H9 (cell line): ENCODE measurements at regions not wholly inside any gene's neighbourhood (a gene's known extent, or its start where the extent isn't known, plus 50 kb on each side); places are given as distances from the start of the nearest gene placed in this dataset.

ENCODE experiments used
- DNase-seq: peaks from one replicate; pipeline ENCODE4 v3.0.0-alpha.2; 2017
- H2AFZ ChIP-seq: one replicate; pipeline ENCODE4 v1.6.1; 2013; ENCODE audit warnings: mild to moderate bottlenecking, low read length, control low read depth, moderate library complexity
- H2AK5ac ChIP-seq: 2 replicates; pipeline ENCODE4 v1.6.1; 2013; ENCODE audit warnings: low read length, control low read depth, mixed read lengths; ENCODE audit not compliant: insufficient read length
- H2BK120ac ChIP-seq: one replicate; pipeline ENCODE4 v1.6.1; 2013; ENCODE audit warnings: low read depth, mild to moderate bottlenecking, low read length, control low read depth, inconsistent platforms; ENCODE audit not compliant: poor library complexity, severe bottlenecking
- H2BK12ac ChIP-seq: 2 replicates; pipeline ENCODE4 v1.6.1; 2013; ENCODE audit warnings: low read length, control low read depth, mixed read lengths, low read depth; ENCODE audit not compliant: insufficient read length
- H2BK15ac ChIP-seq: 2 replicates; pipeline ENCODE4 v1.6.1; 2013; ENCODE audit warnings: low read depth, low read length, control low read depth
- H2BK20ac ChIP-seq: one replicate; pipeline ENCODE4 v1.6.1; 2013; ENCODE audit warnings: low read depth, mild to moderate bottlenecking, low read length, control low read depth, inconsistent platforms; ENCODE audit not compliant: poor library complexity, severe bottlenecking
- H2BK5ac ChIP-seq: 2 replicates; pipeline ENCODE4 v1.6.1; 2013; ENCODE audit warnings: low read length, control low read depth, mixed read lengths; ENCODE audit not compliant: insufficient read length
- H3K14ac ChIP-seq: 2 replicates; pipeline ENCODE4 v1.6.1; 2013; ENCODE audit warnings: low read length, control low read depth; ENCODE audit not compliant: insufficient read depth
- H3K18ac ChIP-seq: 2 replicates; pipeline ENCODE4 v1.6.1; 2013; ENCODE audit warnings: low read depth, mild to moderate bottlenecking, mixed read lengths, low read length, control low read depth; ENCODE audit not compliant: insufficient read length
- H3K23ac ChIP-seq: 2 replicates; pipeline ENCODE4 v1.6.1; 2013; ENCODE audit warnings: low read length, control low read depth, mixed read lengths, low read depth; ENCODE audit not compliant: insufficient read length
- H3K23me2 ChIP-seq: 2 replicates; pipeline ENCODE4 v1.6.1; 2013; ENCODE audit warnings: low read depth, mild to moderate bottlenecking, mixed read lengths, low read length, control low read depth; ENCODE audit not compliant: insufficient read length, poor library complexity, severe bottlenecking
- H3K27ac ChIP-seq: 2 replicates; pipeline ENCODE4 v1.5.1; 2013; ENCODE audit warnings: low read length, control low read depth, mixed read lengths, low read depth; ENCODE audit not compliant: insufficient read length
- H3K27me3 ChIP-seq: 2 replicates; pipeline ENCODE4 v1.6.1; 2013; ENCODE audit warnings: low read length, control low read depth, inconsistent platforms; ENCODE audit not compliant: insufficient read depth
- H3K4ac ChIP-seq: 2 replicates; pipeline ENCODE4 v1.6.1; 2013; ENCODE audit warnings: low read depth, mild to moderate bottlenecking, control low read depth, inconsistent platforms, low read length, moderate library complexity
- H3K4me1 ChIP-seq: 2 replicates; pipeline ENCODE4 v1.6.1; 2013; ENCODE audit warnings: low read length, control low read depth, inconsistent platforms; ENCODE audit not compliant: insufficient read depth
- H3K4me2 ChIP-seq: 2 replicates; pipeline ENCODE4 v1.6.1; 2013; ENCODE audit warnings: low read length, control low read depth, mixed read lengths; ENCODE audit not compliant: insufficient read length, insufficient read depth
- H3K56ac ChIP-seq: 2 replicates; pipeline ENCODE4 v1.6.1; 2013; ENCODE audit warnings: low read depth, mild to moderate bottlenecking, mixed read lengths, low read length, control low read depth; ENCODE audit not compliant: insufficient read length
- H3K79me1 ChIP-seq: 2 replicates; pipeline ENCODE4 v1.6.1; 2013; ENCODE audit warnings: low read depth, mild to moderate bottlenecking, moderate library complexity, low read length, control low read depth, inconsistent platforms; ENCODE audit not compliant: insufficient read depth, poor library complexity, severe bottlenecking
- H3K79me2 ChIP-seq: 2 replicates; pipeline ENCODE4 v1.6.1; 2013; ENCODE audit warnings: low read length, control low read depth, inconsistent platforms; ENCODE audit not compliant: insufficient read depth
- H3K9ac ChIP-seq: 2 replicates; pipeline ENCODE4 v1.6.1; 2013; ENCODE audit warnings: low read length, control low read depth, mixed read lengths; ENCODE audit not compliant: insufficient read length; ENCODE audit errors: extremely low read depth
- H3K9me3 ChIP-seq: one replicate; pipeline ENCODE4 v1.6.1; 2013; ENCODE audit warnings: low read depth, low read length, inconsistent platforms; ENCODE audit not compliant: control insufficient read depth
- H3T11ph ChIP-seq: one replicate; pipeline ENCODE4 v1.6.1; 2013; ENCODE audit warnings: mild to moderate bottlenecking, low read length, control low read depth, inconsistent platforms
- H4K20me1 ChIP-seq: one replicate; pipeline ENCODE4 v1.6.1; 2013; ENCODE audit not compliant: control insufficient read depth, insufficient read length, insufficient read depth
- H4K5ac ChIP-seq: 2 replicates; pipeline ENCODE4 v1.6.1; 2013; ENCODE audit warnings: low read depth, mild to moderate bottlenecking, mixed read lengths, low read length, control low read depth; ENCODE audit not compliant: insufficient read length
- H4K8ac ChIP-seq: replicated peaks from 2 replicates; pipeline ENCODE4 v1.6.1; 2013; ENCODE audit warnings: low read length, control low read depth, mixed read lengths, low read depth; ENCODE audit not compliant: insufficient read length
- H4K91ac ChIP-seq: 2 replicates; pipeline ENCODE4 v1.6.1; 2013; ENCODE audit warnings: low read depth, mild to moderate bottlenecking, moderate library complexity, mixed read lengths, low read length, control low read depth; ENCODE audit not compliant: insufficient read length
- H3K27ac Mint-ChIP-seq, 3 experiments: 2 replicates in 2 of 3; 3 replicates in 1 of 3; pipeline ENCODE4 v1.8.0; 2020 to 2021; ENCODE audit warnings: mixed read lengths in 3 of 3, mild to moderate bottlenecking in 1 of 3, moderate library complexity in 1 of 3
- H3K27me3 Mint-ChIP-seq: 2 replicates; pipeline ENCODE4 v1.8.0; 2021; ENCODE audit warnings: low read depth, mild to moderate bottlenecking, moderate library complexity, mixed read lengths
- H3K36me3 Mint-ChIP-seq, 3 experiments: 2 replicates in 2 of 3; 3 replicates in 1 of 3; pipeline ENCODE4 v1.8.0; 2020 to 2021; ENCODE audit warnings: low read depth in 3 of 3, mixed read lengths in 3 of 3; ENCODE audit not compliant: insufficient read depth in 1 of 3
- H3K4me1 Mint-ChIP-seq, 2 experiments: 2 replicates each; pipeline ENCODE4 v1.8.0; 2020; ENCODE audit warnings: mixed read lengths in 2 of 2
- H3K4me3 Mint-ChIP-seq, 2 experiments: 2 replicates in 1 of 2; 3 replicates in 1 of 2; pipeline ENCODE4 v1.8.0; 2020 to 2021; ENCODE audit warnings: mild to moderate bottlenecking in 2 of 2, mixed read lengths in 2 of 2, moderate library complexity in 1 of 2
- H3K9me3 Mint-ChIP-seq, 2 experiments: 2 replicates in 1 of 2; 3 replicates in 1 of 2; pipeline ENCODE4 v1.8.0; 2020; ENCODE audit warnings: mild to moderate bottlenecking in 2 of 2, mixed read lengths in 2 of 2, moderate library complexity in 1 of 2
- WGBS: extraction: QIAGEN DNeasy Blood & Tissue Kit; methylation state at CpG from one replicate; pipeline ENCODE4 v1.1.7; 2013; ENCODE audit warnings: missing lambda C conversion rate, low lambda C conversion rate, mixed read lengths; ENCODE audit not compliant: insufficient read length; ENCODE audit errors: extremely low coverage; 5-methylcytosine and 5-hydroxymethylcytosine counted together
- TF ChIP-seq, protein P1 (sequence below): fragments of 200-600 bp; sonication (generic); conservative IDR thresholded peaks from 3 replicates; pipeline ENCODE4 v1.8.0; 2021; ENCODE audit warnings: antibody characterized with exemption, mild to moderate bottlenecking

DNA sequence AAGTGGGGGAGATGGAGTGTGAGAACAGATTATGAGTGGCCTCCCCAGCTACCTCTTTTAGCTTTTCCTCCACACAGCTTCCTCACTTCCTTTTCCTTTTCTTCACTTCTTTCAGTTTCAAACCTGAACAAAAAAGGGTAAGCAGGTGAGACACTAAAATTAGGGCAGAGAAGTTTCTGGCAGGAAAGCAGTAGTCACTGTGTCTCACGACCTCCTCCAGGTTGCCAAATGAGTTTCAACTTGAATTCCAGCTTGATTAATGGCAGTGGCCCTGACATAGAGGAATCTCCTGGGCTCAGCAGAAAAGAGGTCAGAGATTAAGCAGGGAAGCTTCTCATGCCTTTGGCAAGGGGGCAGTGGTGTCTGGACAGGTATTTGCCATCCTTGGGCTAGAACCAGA lies 63.7 kb upstream of the SPINK5 start:
- no peak for DNase-seq
- no peak overlapping the region for H3K27ac Mint-ChIP-seq
- H4K91ac ChIP-seq: no peak overlapping the region
- no peaks in the 10 kb centered on the region for H4K20me1 ChIP-seq
- no peaks in the 10 kb centered on the region for H3K4me1 ChIP-seq
- H3K27ac ChIP-seq: no peak overlapping the region
- no peak overlapping the region for H2BK120ac ChIP-seq
- peaks cover 6 to 7% of the 10 kb centered on the region in 2 experiments; a peak in 3 of 4 replicates for H3K4me1 Mint-ChIP-seq
- H3K23me2 ChIP-seq: no peaks in the 10 kb centered on the region
- no peak overlapping the region for H4K8ac ChIP-seq
- no peaks in the 10 kb centered on the region for H3K79me1 ChIP-seq
- no peak overlapping the region for H2BK5ac ChIP-seq
- H3K56ac ChIP-seq: no peak overlapping the region
- H3K79me2 ChIP-seq: no peaks in the 10 kb centered on the region
- no peak overlapping the region for H3K9ac ChIP-seq
- H4K5ac ChIP-seq: no peak overlapping the region
- H2AFZ ChIP-seq: no peak overlapping the region
- WGBS: no CpG with 5 or more reads among the region's 1 CpG
- peaks cover 14% of the 10 kb centered on the region for H3K9me3 ChIP-seq
- no peak overlapping the region for H3K18ac ChIP-seq
- no peaks in the 10 kb centered on the region for H3K27me3 Mint-ChIP-seq
- no peak overlapping the region for H3K14ac ChIP-seq
- no peaks in the 10 kb centered on the region for H3K27me3 ChIP-seq
- no peak overlapping the region for H3K23ac ChIP-seq
- H3K4me3 Mint-ChIP-seq: no peak overlapping the region
- no peak overlapping the region for H3K4me2 ChIP-seq
- no peak overlapping the region for H2BK12ac ChIP-seq
- H3K4ac ChIP-seq: no peak overlapping the region
- H3T11ph ChIP-seq: no peak overlapping the region
- no peak overlapping the region for H2BK20ac ChIP-seq
- peaks cover 28 to 30% of the 10 kb centered on the region in 2 experiments for H3K9me3 Mint-ChIP-seq
- H2AK5ac ChIP-seq: no peak overlapping the region
- TF ChIP-seq, protein P1, sequence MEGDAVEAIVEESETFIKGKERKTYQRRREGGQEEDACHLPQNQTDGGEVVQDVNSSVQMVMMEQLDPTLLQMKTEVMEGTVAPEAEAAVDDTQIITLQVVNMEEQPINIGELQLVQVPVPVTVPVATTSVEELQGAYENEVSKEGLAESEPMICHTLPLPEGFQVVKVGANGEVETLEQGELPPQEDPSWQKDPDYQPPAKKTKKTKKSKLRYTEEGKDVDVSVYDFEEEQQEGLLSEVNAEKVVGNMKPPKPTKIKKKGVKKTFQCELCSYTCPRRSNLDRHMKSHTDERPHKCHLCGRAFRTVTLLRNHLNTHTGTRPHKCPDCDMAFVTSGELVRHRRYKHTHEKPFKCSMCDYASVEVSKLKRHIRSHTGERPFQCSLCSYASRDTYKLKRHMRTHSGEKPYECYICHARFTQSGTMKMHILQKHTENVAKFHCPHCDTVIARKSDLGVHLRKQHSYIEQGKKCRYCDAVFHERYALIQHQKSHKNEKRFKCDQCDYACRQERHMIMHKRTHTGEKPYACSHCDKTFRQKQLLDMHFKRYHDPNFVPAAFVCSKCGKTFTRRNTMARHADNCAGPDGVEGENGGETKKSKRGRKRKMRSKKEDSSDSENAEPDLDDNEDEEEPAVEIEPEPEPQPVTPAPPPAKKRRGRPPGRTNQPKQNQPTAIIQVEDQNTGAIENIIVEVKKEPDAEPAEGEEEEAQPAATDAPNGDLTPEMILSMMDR: no peak
- peaks cover 14 to 36% (median 35%) of the 10 kb centered on the region in 3 experiments for H3K36me3 Mint-ChIP-seq
- no peak overlapping the region for H2BK15ac ChIP-seq
